ENCODE measurements at regions not wholly inside any gene's neighbourhood (a gene's known extent, or its start where the extent isn't known, plus 50 kb on each side); places are given as distances from the start of the nearest gene placed in this dataset.
"Not testable (repeated sequence)": the region's sequence is repeated elsewhere in the genome, so short reads cannot be mapped to it uniquely, and the experiment has no call there.

DNA sequence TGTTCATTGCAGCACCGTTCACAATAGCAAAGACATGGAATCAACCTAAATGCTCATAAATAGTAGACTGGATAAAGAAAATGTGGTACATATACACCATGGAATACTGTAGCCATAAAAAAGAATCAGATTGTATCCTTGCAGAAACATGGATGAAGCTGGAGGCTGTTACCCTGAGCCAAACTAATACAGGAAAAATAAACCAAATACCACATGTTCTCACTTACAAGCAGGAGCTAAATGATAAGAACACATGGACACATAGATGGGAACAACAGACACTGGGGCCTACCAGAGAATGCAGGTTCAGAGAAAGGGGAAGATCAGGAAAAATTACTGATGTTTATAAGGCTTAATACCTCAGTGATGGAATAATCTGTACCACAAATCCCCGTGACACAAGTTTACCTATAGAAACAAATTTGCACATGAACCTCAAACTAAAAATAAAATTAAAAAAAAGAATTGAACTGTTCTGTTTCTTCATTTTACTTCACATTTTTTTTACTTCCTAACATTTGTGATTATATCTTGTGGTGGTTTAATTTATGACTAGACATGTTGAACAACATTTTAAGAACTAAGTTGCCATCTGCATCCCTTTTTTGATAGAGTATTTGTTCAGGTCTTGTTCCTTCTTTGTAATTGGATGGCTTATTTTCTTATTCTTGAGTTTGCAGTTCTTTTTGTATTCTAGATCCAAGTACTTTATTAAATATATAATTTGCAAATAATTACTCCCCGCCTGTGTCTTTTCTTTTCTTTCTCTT is 835.2 kb downstream of the FSCB start:
- no peak for DNase-seq

DNA sequence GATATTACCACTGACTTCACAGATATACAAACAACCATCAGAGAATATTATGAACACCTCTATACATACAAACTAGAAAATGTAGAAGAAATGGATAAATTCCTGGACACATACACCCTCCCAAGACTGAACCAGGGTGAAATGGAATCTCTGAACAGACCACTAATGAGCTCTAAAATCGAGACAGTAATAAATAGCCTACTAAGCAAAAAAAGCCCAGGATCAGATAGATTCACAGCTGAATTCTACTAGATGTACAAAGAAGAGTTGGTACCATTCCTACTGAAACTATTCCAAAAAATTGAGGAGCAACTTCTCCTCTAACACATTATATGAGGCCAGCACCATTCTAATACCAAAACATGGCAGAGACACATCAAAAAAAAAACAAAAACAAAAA is 837.7 kb downstream of the FSCB start:
- no peak for DNase-seq

DNA sequence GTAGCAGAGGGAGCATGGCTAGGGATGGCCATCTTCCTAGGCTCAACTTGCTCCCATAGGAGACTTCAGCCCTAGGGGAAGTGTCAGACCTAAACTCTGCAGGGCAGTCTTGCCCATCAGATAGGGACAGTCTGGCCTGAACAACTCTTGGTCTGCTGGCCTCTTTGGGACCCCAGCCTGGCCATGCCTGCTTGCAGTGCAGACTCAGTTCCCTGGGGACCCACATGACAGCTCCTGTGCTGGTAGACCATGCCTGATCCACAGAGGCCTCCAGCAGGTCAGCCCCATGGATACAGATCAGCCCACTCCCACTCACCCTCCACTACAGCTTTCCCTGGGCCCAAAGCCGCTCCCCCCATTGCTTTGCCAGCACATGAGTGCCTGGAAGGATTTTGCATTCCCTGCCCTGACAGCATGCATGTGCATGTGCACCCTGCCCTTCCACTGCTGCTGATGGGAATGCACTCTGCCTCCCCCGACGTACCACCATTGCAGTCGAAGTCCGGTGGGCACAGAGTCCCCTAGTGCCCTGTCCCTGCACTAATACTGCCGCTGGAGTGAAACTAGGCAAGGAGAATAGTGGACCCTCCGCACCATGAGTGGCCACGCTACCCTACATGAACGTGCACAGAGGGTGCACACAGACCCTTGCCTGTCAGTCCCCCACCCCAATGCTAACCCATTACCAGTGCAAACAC is 841.4 kb downstream of the FSCB start:
- DNase-seq: no peak

DNA sequence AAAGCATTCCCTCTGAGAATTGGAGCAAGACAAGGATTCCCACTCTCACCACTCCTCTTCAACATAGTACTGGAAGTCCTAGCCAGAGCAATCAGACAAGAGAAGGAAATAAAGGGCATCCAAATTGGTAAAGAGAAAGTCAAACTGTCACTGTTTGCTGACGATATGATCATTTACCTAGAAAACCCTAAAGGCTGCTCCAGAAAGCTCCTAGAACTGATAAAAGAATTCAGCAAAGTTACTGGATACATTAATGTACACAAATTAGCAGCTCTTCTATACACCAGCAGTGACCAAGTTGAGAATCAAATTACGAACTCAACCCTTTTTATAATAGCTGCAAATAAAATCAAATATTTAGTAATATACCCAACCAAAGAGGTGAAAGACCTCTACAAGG is 851.9 kb downstream of the FSCB start:
- not testable (repeated sequence) for DNase-seq

DNA sequence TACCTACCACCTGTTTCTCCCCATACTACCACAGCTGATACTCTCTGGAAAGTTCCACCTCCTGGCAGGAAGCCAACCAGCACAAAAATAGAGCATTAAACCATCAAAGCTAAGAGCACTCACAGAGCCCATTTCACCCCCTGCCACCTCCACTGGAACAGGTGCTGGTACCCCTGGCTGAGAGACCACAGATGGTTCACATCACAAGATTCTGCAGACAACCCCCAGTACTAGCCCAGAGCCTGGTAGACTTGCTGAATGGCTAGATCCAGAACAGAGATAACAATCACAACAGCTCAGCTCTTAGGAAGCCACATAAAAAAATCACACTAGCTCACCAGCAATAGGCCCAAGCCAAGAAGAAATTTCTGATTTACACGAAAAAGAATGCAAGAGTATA is 855.2 kb downstream of the FSCB start:
- no peak for DNase-seq

DNA sequence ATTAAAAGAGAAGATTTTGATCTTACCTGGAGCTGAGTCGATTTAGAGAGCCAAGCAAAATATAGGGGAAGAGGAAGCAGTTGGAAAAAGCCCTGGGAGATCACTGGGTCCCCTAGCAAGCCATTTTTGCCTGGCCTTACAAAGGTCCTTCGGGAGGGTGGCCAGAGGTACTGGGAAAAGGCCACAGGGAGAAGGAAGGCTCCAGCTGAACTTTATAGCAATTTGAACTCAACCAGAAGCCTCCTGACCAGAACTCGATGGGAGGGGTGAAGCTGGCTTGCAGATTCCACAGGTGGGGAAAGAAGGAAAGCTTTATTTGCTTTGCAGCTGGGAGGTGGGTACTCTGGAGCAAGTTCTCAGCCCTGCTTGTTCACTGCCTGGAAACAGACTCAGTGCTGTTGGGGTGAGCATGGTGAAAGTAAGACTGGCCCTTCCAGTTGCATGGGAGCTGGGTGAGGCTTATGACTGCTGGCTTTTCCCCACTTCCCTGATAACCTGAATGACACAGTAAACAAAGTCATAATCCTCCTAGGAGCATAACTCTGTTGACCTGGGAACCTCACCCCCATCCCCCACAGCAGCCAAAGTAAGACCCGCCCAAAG is 855.8 kb downstream of the FSCB start:
- no peak for DNase-seq

DNA sequence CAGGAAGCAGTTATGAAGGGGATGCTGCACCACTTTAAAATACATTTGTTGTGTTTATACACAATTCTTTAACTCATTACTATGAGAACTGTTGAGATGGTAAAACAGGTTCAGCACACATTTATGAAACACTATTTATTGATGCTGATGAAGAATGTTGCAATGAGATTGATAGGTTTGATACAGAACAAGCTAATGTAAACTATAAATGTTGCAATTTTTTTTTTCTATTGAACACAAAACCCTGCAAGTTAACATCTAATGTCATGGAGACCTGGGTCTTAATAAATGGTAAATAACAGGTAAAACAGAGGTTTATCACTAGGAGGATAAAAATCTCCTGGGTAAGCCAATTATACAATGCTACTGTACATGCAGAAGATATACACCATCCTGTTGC is 857.6 kb downstream of the FSCB start:
- DNase-seq: no peak

DNA sequence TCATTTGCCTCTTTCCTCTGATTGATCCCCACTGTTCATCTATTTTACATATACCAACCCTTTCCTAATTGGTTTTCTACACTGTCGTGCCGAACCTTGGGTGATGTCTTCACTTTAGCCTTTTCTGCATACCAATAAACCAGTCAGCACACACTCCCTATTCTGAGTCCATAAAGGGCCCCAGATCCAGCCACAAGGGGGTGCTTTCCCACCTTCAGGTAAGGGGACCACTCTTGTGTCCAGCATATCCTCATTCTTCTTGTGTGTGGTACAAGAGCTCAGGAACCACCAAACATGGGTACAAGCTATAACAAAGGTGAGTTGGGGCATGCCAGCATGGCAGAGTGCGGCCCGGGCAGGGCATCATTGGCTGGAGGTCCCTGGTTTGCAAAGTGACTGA is 859.8 kb downstream of the FSCB start:
- no peak for DNase-seq

DNA sequence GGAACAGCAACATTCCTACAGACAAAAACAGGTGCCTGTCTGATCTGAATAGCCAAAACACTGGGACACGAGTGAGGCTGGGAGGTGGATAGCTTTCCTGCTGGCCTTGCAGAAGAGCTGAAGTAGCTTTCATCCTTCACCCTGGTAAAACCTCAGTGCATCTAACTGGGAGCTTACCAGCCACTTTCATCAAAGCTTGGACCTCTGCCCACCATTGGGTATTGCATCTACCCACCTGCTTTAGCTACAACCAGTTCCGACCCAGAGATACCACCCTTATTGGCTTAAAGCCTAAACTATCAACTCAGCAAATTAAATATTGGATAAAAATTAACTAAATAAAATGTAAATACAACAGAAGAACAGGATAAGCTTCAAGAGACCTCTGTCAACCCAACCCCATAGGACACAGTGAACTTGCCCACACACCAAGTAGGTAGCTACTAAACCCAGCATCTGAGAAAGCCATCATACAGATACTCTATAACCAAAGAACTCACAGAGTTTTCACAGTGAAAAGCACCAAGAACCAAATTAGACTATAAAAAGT is 866.3 kb downstream of the FSCB start:
- no peak for DNase-seq

DNA sequence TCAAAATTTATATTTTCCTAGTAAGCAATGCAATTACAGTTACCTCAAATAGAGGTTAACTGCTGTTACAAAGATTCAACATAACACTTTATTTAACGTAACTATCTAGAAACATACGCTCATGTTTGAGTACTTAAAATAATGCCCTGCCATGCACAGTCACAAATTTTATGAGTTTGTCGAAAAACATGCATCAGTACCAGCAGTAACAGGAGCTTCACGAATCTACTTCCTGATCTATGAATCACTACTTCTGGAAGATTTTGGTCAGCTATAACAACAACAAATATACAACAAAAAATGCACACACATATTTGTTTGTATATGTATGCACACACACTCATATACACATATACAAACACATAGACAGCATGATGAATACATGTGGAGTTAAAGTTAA is 881.8 kb downstream of the FSCB start:
- no peak for DNase-seq

DNA sequence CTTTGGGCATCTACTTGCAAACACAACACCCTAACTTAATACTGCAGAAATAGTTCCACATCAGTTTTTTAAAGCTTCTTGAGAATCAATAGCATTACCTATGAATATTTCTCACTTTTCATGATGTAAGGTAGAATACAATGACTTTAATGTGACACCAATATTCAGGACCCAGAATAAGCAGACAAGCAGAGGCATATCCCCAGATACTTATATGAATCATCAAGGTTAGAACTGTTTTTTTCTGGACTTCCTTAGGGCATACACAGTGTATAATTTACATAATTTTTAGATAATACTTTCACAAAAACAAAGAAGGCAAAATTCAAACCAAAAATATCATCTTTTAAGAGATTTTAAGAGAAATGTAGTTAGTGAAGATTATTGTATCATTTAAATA is 885.8 kb downstream of the FSCB start:
- no peak for DNase-seq

DNA sequence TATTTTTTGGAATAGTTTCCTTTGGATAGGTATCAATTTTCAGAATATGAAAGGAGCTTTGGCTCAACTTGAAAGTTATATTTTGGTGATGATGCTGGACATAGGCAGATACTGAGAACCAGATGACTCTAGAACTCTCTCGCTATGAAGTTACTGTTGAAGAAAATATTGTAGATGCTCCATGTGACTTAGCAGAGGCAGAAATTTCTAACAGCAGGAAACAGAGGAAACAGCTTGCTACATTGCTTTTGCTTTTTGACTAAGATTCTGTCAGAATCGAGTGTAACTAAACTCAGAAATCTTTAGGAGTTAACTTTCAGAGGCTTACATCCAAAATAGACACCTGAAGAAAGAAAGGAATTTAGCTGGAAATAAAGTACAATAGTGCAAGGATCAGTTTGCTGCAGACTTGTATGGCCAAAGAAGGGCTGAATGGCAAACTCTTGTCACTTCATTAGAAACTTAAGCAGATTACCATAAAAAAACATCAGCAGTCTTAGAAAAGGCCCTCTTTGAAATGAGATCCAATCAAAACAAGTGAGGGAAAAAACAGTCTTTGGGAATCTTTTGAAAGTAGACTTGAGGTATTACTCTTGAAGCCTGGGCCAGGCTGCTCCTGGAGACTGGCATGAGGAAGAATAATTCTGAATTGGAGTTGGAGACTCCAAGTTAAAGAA is 911.8 kb downstream of the FSCB start:
- no peak for DNase-seq

DNA sequence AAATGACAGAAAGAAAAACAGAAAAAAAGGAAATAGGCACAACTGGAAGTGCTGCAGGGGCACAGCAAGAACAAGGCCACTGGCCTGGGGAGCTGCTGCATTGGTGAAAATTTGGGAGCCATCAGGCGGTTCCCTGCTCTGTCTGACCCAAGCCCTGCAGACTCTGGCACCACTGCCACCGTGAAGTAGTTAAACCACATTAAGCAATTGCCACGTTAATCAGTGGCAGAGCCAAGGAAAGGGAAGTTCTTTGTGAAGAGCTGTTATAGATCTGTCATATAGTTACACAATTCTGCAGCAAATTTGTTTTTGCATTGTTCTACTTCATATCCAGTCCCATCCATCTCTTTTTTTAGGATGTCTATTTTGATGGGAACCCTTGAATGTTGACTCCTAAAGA is 915.3 kb downstream of the FSCB start:
- DNase-seq: no peak

DNA sequence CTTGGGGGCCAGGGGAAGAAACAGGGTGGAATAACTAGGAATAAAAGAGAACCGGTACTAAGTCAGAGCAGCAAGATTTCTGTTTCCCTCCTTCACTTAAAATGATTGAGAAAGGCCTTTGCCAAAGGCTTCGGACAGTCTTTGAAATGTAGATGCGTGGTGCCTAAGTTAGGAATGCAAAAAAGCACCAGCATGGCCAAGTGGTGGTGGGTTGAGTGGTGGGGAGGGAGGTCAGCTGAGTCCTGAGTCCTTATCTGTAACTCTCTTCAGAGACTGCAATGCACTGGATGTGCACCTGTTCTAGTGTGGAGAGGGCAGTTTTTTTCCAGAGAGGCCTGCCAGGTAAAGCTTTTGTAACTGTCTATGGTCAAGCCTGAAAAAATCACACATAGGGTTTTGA is 919.9 kb downstream of the FSCB start:
- no peak for DNase-seq

DNA sequence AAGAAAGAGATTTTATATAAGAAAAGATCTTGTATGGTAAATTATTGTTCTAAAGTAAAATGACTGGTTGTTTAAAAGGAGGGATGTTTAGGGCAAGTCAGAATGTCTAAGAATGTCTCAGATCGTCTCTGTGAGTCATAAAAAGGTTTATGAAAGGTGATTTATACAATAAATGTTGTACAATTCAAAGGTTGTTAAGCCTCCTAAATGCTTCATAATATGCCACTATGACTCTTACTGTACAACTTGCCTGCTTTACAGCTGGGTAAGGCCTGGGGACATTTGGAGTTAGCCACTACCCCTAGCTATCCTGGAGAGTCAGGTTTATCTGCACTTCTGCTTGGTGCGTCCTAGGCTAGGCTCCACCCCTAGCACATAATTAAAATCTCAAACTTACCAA is 927.4 kb downstream of the FSCB start:
- DNase-seq: no peak

DNA sequence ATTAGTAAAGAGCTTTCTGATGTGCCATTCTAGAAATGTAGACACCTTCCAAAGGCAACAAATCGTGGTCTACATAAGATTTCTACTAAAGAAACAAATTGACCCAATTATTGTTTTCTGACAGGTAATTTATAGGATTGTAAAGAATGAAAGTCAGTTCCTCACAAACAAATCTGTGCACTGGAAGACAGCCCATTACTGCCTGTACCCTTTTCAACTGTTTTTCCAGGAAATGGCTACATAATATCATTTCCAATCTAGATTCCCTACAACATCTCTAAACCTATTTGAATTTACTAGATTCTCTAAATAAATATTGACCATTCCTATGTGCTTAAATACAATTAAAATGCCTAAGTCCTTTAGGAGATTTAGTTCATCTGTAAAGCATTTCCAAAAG is 939.1 kb downstream of the FSCB start:
- DNase-seq: no peak

DNA sequence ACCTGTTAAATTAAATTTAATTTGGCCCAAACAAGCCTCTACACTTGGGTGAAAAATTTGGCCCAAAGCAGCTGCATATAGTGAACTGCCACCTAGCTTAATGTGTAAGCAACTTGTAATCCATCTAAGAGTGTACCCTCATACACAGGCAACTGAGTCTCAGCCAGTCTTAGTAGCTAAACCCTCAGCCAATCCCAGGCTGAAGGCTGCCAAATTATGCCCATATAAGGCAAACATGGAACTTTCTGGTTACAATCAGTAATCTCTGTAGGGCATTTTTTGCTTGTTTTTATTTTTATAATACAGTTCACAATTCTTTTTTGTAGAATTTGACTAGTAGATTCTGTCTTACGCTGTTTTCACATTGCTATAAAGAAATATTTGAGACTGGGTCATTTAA is 958.7 kb downstream of the FSCB start:
- no peak for DNase-seq

DNA sequence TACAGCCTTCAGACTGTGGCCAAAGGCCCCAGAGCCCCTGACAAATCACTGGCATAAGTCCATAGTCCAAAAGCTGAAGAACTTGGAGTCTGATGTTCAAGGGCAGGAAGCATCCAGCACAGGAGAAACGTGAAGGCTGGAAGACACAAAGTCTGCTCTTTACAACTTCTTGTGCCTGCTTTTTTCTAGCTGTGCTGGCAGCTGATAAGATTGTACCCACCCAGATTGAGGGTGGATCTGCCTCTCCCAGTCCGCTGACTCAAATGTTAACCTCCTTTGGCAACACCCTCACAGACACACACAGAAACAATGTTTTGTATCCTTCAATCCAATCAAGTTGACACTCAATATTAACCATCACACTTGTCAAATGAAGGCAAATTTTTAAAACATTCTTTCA is 959.5 kb downstream of the FSCB start:
- DNase-seq: not testable (repeated sequence)

DNA sequence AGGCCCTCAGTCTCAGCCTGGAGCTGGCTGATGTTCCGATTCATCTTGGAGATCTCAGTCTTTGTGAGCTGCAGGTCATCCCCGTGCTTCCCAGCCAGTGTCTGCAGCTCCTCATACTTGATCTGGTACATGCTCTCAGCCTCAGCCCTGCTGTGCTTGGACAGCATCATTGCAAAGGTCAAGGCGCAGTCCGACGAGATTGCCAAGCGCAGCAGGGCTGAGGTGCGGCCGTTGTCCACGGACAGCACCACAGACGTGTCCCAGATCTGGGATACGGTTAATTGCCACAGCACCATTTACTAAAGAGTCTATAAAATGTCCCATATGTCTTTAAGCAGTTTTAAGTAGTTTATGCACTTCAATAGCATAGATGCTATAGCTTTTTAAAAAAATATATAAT is 965.7 kb downstream of the FSCB start:
- DNase-seq: no peak

DNA sequence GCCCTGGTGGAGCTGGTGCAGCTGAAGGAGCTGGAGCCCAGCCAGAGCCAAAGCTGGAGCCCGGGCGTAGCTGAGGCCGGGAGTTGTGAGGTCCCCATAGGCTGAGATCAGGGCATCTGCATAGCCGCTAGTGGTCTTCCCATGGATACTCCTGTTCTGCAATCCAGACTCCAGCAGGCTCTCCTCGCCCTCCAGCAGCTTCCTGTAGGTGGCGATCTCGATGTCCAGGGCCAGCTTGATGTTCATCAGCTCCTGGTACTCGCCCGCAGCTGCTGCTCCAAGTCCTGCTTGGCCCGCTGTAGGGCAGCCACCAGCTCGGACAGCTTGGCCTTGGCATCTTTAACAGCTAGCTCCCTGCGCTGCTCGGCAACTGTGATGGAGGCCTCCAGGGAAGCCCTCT is 966.1 kb downstream of the FSCB start:
- DNase-seq: no peak

DNA sequence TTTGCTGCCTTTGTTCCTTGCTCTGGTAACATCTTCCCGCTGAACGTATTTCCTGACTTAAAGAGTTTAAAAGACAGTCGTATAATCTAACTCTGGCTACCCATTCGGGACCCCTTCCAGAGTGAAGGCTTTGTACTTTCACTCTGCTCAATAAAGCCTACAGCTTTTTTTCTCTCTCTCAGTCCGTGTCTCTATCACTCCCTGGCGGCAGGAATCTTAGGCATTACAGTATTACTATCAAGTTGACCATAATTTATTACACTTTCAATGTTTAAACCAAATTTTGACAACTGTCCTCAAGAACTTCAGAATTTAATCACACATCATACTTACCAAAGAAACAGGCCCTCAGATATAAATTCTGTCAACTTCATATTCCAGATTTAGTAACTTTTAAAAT is 967.9 kb downstream of the FSCB start:
- no peak for DNase-seq

DNA sequence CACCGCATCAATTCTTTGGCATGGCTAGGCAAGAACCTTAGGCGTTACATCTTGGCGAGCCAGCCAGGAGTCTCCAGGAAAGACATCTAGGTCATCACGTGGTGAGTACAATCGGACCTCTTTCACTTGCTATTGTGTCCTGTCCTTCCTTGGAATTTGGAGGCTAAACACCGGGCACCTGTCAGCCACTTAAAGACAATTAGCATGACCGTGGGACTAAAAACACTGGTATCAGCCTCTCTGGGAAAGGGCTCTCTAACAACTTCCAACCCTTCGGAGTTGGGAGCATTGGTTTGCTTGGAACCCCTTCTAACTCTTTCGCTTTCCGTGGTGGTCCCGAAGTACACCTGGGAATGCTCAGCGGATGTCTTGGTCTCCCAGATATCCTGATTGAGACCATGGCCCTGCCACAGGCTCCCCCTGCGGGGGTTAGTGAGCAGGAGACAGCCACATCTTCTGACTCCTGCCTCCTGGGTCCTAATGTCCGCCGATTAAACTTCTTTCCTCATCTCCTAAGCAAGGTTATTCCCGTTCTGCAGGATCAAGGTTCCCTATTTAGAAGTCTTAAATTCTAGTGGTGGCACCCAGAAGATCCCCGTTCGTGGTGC is 971.7 kb downstream of the FSCB start:
- DNase-seq: no peak

DNA sequence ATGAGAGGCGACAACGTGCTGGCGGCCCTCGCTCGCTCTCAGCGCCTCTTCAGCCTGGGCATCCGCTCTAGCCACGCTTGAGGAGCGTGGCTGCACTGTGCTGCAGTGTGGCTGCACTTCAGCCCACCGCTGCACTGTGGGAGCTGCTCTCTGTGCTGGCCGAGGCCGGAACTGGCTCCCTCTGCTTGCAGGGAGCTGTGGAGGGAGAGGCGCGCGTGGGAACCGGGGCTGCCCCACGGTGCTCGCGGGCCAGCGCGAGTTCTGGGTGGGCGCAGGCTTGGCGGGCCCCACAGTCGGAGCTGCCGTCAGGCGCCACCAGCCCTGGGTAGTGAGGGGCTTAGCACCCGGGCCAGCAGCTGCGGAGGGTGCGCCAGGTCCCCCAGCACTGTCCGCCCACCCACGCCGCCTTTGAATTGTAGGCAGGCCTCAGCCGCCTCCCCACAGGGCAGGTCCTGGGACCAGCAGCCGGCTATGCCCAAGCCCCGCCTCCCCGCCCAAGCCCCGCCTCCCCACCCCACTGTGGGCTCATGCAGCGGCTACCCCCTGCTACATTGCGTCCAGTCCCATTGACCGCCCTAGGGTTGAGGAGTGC is 974.2 kb downstream of the FSCB start:
- DNase-seq: no peak

All from activated naive CD4-positive, alpha-beta T cell treated with anti-CD3 and anti-CD28 coated beads, Interleukin-2, amount 50 U/mL, for 16 hours (primary cell).